SK-N-MC (cell line): ENCODE measurements at regions not wholly inside any gene's neighbourhood (a gene's known extent, or its start where the extent isn't known, plus 50 kb on each side); places are given as distances from the start of the nearest gene placed in this dataset.

Experiments
- EZH2 ChIP-seq: fragments of 200-600 bp; sonication (generic); IDR thresholded peaks from one replicate; pipeline ENCODE4 v1.6.1; 2017; ENCODE audit warnings: antibody characterized with exemption
- POLR2AphosphoS5 ChIP-seq: IDR thresholded peaks from 2 replicates; pipeline ENCODE4 v1.6.1; 2012; ENCODE audit warnings: mild to moderate bottlenecking, low read depth, low read length, borderline replicate concordance

DNA sequence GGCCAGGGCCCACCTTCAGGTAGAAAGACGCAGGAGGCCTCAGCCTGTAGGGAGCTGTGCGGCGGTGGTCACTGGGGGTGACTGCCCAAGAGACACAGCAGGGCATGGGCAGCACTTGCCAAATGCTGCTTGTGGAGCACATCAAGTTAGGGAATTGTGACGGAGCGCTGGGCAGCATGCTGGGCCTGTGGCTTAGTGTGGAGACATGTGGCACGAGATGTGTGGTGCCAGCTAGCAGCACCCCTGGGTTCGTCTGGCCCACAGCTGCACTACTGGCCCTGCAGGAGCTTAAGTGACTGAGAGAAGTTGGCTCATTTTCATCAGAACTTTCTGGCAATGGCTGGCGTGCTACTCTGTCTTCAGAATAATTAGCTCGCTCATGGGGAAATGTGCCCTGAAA is 213.1 kb upstream of the SYNDIG1 start:
- TF ChIP-seq EZH2 (no peak), POLR2AphosphoS5 (no peak)
